ENCODE measurements at regions not wholly inside any gene's neighbourhood (a gene's known extent, or its start where the extent isn't known, plus 50 kb on each side); places are given as distances from the start of the nearest gene placed in this dataset.
"Not testable (repeated sequence)": the region's sequence is repeated elsewhere in the genome, so short reads cannot be mapped to it uniquely, and the experiment has no call there.

DNA sequence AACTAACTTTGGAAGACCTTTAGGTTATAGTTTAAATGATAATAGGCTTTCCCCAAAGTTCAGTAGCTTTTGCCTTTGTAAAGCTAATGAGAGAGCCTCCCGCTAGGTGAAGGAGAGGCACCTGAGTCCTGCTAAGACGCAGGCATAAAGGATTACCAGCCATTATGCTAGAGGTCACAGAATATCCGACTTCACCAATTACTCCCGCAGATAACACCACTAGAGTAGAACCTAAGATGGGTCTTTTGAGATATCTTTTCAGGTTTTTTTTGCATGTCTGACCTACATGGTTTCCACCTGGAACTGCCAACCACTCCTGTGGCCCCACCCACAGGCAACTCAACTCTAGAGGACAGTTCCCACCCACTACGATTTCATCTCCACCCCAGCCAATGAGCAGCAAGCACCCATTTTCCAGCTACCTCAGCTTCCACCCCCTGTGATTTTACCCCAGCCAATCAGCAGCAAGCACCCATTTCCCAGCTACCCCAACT is 314.3 kb downstream of the BRD1 start:
- peaks cover 15% of the 10 kb centered on the region for H3K27me3 Mint-ChIP-seq (ENCODE audit: low read depth)
- no peak for DNase-seq (ENCODE audit: low read depth, low spot score)
- no peak overlapping the region for H3K27ac Mint-ChIP-seq (ENCODE audit: unreplicated experiment)
- no peak overlapping the region for H3K4me3 Mint-ChIP-seq
- H3K9me3 Mint-ChIP-seq: peaks cover 2% of the 10 kb centered on the region
- H3K4me1 Mint-ChIP-seq: peaks cover 31% of the 10 kb centered on the region
- H3K36me3 Mint-ChIP-seq (ENCODE audit: low read depth): no peaks in the 10 kb centered on the region
- TF ChIP-seq, protein P1, sequence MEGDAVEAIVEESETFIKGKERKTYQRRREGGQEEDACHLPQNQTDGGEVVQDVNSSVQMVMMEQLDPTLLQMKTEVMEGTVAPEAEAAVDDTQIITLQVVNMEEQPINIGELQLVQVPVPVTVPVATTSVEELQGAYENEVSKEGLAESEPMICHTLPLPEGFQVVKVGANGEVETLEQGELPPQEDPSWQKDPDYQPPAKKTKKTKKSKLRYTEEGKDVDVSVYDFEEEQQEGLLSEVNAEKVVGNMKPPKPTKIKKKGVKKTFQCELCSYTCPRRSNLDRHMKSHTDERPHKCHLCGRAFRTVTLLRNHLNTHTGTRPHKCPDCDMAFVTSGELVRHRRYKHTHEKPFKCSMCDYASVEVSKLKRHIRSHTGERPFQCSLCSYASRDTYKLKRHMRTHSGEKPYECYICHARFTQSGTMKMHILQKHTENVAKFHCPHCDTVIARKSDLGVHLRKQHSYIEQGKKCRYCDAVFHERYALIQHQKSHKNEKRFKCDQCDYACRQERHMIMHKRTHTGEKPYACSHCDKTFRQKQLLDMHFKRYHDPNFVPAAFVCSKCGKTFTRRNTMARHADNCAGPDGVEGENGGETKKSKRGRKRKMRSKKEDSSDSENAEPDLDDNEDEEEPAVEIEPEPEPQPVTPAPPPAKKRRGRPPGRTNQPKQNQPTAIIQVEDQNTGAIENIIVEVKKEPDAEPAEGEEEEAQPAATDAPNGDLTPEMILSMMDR (conservative IDR thresholded peaks at IDR 0.05): no peak

DNA sequence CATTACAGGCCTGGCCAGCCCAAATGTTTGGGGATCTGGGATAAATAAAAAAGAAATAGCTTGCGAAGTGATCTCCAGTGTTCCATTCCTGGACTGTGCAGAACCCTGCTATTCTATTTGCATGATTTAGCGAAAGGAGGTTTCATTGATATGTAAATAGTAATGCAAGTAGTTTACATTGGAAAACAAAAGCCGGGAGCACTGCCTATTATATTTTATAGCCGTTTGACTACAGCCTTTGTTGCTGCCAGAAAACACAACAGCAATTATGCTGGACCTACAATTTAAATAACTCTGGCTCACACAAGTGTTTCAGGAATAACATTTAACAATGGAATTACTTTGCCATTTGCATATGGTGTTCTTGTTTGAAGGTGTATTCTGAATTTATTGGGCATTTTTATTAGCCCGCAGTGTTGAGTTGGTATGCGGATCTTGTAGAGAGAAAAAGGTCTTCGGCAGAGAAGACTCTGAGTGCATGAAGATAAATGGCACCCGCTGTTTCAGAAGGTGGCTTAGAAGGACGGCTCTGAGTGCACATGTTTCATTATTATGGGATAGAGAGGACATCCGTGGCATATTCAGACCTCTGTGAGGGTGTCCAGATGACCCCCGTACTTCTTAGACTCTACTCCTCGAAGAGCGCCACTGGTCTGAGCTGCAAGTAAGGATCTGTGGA is 315.0 kb downstream of the BRD1 start:
- Mint-ChIP-seq H3K27ac (ENCODE audit: unreplicated experiment) (no peak overlapping the region), H3K9me3 (peaks cover 2% of the 10 kb centered on the region)

DNA sequence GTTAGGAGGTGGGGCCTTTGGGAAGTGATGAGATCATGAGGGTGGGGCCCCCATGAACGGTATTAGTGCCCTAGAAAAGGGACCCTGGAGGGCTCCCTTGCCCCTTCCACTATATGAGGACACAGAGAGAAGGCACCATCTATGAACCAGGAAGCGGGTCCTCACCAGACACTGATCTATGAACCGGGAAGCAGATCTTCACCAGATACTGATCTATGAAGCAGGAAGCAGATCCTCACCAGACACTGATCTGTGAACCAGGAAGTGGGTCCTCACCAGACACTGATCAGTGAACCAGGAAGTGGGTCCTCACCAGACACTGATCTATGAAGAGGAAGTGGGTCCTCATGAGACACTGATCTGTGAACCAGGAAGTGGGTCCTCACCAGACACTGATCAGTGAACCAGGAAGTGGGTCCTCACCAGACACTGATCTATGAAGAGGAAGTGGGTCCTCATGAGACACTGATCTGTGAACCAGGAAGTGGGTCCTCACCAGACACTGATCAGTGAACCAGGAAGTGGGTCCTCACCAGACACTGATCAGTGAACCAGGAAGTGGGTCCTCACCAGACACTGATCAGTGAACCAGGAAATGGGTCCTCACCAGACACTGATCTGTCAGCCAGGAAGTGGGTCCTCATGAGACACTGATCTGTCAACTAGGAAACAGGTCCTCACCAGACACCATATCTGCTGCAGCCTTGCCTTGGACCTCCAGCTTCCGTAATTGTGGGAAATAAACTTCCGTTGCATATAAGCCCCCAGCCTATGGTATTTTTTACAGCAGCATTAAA is 316.1 kb downstream of the BRD1 start:
- H3K27ac Mint-ChIP-seq (ENCODE audit: unreplicated experiment); H3K4me3 Mint-ChIP-seq; H3K9me3 Mint-ChIP-seq; H3K36me3 Mint-ChIP-seq (ENCODE audit: low read depth); DNase-seq (ENCODE audit: low read depth, low spot score): not testable (repeated sequence)
- H3K4me1 Mint-ChIP-seq: peaks cover 31% of the 10 kb centered on the region
- H3K27me3 Mint-ChIP-seq (ENCODE audit: low read depth): peaks cover 15% of the 10 kb centered on the region

More for the DNA sequence above, 315.0 kb downstream of the BRD1 start:
- TF ChIP-seq, protein P1 (conservative IDR thresholded peaks at IDR 0.05): no peak
- no peak overlapping the region for H3K4me3 Mint-ChIP-seq
- peaks cover 15% of the 10 kb centered on the region for H3K27me3 Mint-ChIP-seq (ENCODE audit: low read depth)
- DNase-seq (ENCODE audit: low read depth, low spot score): no peak
- peaks cover 31% of the 10 kb centered on the region for H3K4me1 Mint-ChIP-seq
- H3K36me3 Mint-ChIP-seq (ENCODE audit: low read depth): no peaks in the 10 kb centered on the region

DNA sequence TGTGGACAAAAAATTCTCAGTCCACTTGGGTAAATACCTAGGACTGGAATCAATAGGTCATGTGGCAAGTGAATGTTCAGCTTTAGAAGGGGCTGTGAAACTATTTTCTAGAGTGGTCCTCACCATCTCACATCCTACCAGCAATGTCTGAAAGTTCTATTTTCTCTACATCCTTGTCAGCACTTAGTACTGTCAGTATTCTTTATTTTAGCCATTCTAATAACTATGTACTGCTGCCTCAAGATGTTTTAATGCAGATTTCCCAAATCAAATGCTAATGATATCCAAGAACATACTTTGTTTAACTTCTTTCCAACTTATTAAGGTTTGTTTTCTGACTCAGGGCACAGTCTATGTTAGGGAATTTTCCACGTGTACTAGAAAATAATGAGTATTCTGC is 317.0 kb downstream of the BRD1 start:
- H3K4me3 Mint-ChIP-seq: no peak overlapping the region
- DNase-seq (ENCODE audit: low read depth, low spot score): no peak
- peaks cover 28% of the 10 kb centered on the region for H3K4me1 Mint-ChIP-seq
- peaks cover 4% of the 10 kb centered on the region for H3K9me3 Mint-ChIP-seq
- no peaks in the 10 kb centered on the region for H3K36me3 Mint-ChIP-seq (ENCODE audit: low read depth)
- peaks cover 13% of the 10 kb centered on the region for H3K27me3 Mint-ChIP-seq (ENCODE audit: low read depth)
- H3K27ac Mint-ChIP-seq (ENCODE audit: unreplicated experiment): no peak overlapping the region
- TF ChIP-seq, protein P1 (conservative IDR thresholded peaks at IDR 0.05): no peak

DNA sequence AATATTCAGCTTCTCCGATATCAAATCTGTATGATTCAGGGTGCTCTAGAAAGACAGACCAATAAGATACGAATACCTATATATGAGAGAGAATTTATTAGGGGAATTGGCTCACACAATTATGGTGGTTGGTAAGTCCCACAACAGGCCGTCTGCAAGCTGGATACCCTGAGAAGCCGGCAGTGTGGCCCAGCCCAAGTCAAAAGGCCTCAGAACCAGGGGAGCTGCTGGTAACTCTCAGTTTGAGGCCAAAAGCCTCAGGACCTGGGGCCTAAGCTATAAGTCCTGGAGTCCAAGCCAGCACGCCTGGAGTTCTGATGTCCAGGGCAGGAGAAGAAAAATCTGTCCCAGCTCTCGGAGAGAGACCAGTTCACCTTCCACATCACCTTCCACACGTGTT is 318.7 kb downstream of the BRD1 start:
- H3K9me3 Mint-ChIP-seq: peaks cover 4% of the 10 kb centered on the region
- TF ChIP-seq, protein P1 (conservative IDR thresholded peaks at IDR 0.05): no peak
- H3K4me1 Mint-ChIP-seq: peaks cover 15% of the 10 kb centered on the region
- H3K36me3 Mint-ChIP-seq (ENCODE audit: low read depth): no peaks in the 10 kb centered on the region
- H3K27ac Mint-ChIP-seq (ENCODE audit: unreplicated experiment): no peak overlapping the region
- H3K4me3 Mint-ChIP-seq: no peak overlapping the region
- no peak for DNase-seq (ENCODE audit: low read depth, low spot score)
- peaks cover 13% of the 10 kb centered on the region for H3K27me3 Mint-ChIP-seq (ENCODE audit: low read depth)

DNA sequence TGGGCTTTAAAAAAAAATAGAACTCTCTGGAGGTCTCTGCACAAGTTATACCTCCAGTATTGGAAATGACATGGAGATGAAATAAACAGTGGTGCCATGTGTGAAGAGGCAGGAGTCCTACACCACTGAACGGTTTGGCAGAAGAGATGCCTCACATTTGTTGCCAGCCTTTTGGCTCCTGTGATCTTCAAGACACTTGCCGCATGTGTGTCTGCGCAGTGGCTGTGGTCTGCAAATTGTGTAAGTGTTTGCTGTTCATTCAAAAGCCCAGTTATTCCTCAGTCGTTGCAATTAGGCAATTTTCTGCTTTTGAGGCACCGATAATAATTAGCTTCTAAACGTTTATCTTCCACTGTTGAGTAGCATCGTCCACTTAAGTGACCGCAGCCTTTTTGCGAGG is 319.1 kb downstream of the BRD1 start:
- H3K4me1 Mint-ChIP-seq: peaks cover 11% of the 10 kb centered on the region
- no peaks in the 10 kb centered on the region for H3K36me3 Mint-ChIP-seq (ENCODE audit: low read depth)
- no peak overlapping the region for H3K27ac Mint-ChIP-seq (ENCODE audit: unreplicated experiment)
- H3K27me3 Mint-ChIP-seq (ENCODE audit: low read depth): peaks cover 8% of the 10 kb centered on the region
- no peak for DNase-seq (ENCODE audit: low read depth, low spot score)
- TF ChIP-seq, protein P1 (conservative IDR thresholded peaks at IDR 0.05): no peak
- H3K9me3 Mint-ChIP-seq: peaks cover 2% of the 10 kb centered on the region
- H3K4me3 Mint-ChIP-seq: no peak overlapping the region

Data from neural crest cell (in vitro differentiated cells).